Liver (tissue), 7 donors: ENCODE measurements at regions not wholly inside any gene's neighbourhood (a gene's known extent, or its start where the extent isn't known, plus 50 kb on each side); places are given as distances from the start of the nearest gene placed in this dataset.

ENCODE experiments used
- DNase-seq: peaks from one replicate; pipeline ENCODE4 v3.0.0-alpha.2; 2017; ENCODE audit warnings: low spot score
- H3K27ac ChIP-seq, 2 donors: one replicate each; pipeline ENCODE4 v1.7.0; 2013; ENCODE audit warnings: inconsistent platforms in 2 of 2, low read length in 2 of 2, control low read depth in 1 of 2, low read depth in 1 of 2, mild to moderate bottlenecking in 1 of 2
- H3K27me3 ChIP-seq, 4 donors: one replicate each; pipeline versions ENCODE4 v1.6.1 to v1.7.0; 2013; ENCODE audit warnings: low read length in 3 of 4, inconsistent platforms in 1 of 4, mild to moderate bottlenecking in 1 of 4, moderate library complexity in 1 of 4; ENCODE audit not compliant: control insufficient read depth in 4 of 4, insufficient read depth in 4 of 4
- H3K36me3 ChIP-seq, 4 donors: one replicate each; pipeline versions ENCODE4 v1.6.1 to v1.7.0; 2013; ENCODE audit warnings: low read length in 3 of 4, mild to moderate bottlenecking in 3 of 4, low read depth in 1 of 4, moderate library complexity in 1 of 4; ENCODE audit not compliant: control insufficient read depth in 4 of 4, insufficient read depth in 3 of 4
- H3K4me1 ChIP-seq, 4 donors: one replicate each; pipeline versions ENCODE4 v1.6.1 to v1.7.0; 2013; ENCODE audit warnings: low read length in 3 of 4, mild to moderate bottlenecking in 3 of 4, moderate library complexity in 1 of 4; ENCODE audit not compliant: control insufficient read depth in 4 of 4, insufficient read depth in 4 of 4
- H3K4me3 ChIP-seq, 3 donors: one replicate each; pipeline versions ENCODE4 v1.6.1 to v1.7.0; 2013; ENCODE audit warnings: low read length in 3 of 3, control low read depth in 1 of 3, low read depth in 1 of 3, mild to moderate bottlenecking in 1 of 3
- H3K9ac ChIP-seq, 2 donors: one replicate each; pipeline ENCODE4 v1.7.0; 2013; ENCODE audit warnings: low read length in 2 of 2, mild to moderate bottlenecking in 2 of 2, moderate library complexity in 2 of 2, control low read depth in 1 of 2, low read depth in 1 of 2
- H3K9me3 ChIP-seq, 4 donors: one replicate each; pipeline versions ENCODE4 v1.6.1 to v1.7.0; 2013; ENCODE audit warnings: low read length in 3 of 4; ENCODE audit not compliant: control insufficient read depth in 4 of 4
- ATF3 ChIP-seq: IDR thresholded peaks from 2 replicates; pipeline ENCODE4 v1.6.1; 2016; ENCODE audit warnings: antibody characterized with exemption
- EGR1 ChIP-seq, 2 donors: IDR thresholded peaks; 2 replicates each; pipeline ENCODE4 v1.6.1; 2016 to 2018; ENCODE audit warnings: antibody characterized with exemption in 2 of 2, low read depth in 2 of 2
- FOXA1 ChIP-seq: IDR thresholded peaks from 2 replicates; pipeline ENCODE4 v1.6.1; 2016; ENCODE audit warnings: antibody characterized with exemption
- FOXA2 ChIP-seq: IDR thresholded peaks from 2 replicates; pipeline ENCODE4 v1.6.1; 2016; ENCODE audit warnings: antibody characterized with exemption
- GABPA ChIP-seq, 2 donors: IDR thresholded peaks in 1 of 2; conservative IDR thresholded peaks in 1 of 2; 2 replicates each; pipeline ENCODE4 v1.6.1; 2016; ENCODE audit warnings: antibody characterized with exemption in 2 of 2, mild to moderate bottlenecking in 1 of 2, moderate library complexity in 1 of 2
- HNF4A ChIP-seq, 2 donors: conservative IDR thresholded peaks; 2 replicates each; pipeline ENCODE4 v1.6.1; 2016; ENCODE audit warnings: antibody characterized with exemption in 2 of 2, mild to moderate bottlenecking in 2 of 2
- HNF4G ChIP-seq: IDR thresholded peaks from 2 replicates; pipeline ENCODE4 v1.6.1; 2016; ENCODE audit warnings: antibody characterized with exemption
- JUND ChIP-seq, 2 donors: IDR thresholded peaks; 2 replicates each; pipeline ENCODE4 v1.6.1; 2016; ENCODE audit warnings: antibody characterized with exemption in 2 of 2
- MAX ChIP-seq: IDR thresholded peaks from 2 replicates; pipeline ENCODE4 v1.6.1; 2016; ENCODE audit warnings: antibody characterized with exemption
- NR2F2 ChIP-seq: IDR thresholded peaks from 2 replicates; pipeline ENCODE4 v1.6.1; 2016; ENCODE audit warnings: antibody characterized with exemption
- RAD21 ChIP-seq, 2 donors: IDR thresholded peaks; 2 replicates each; pipeline ENCODE4 v1.6.1; 2016; ENCODE audit warnings: antibody characterized with exemption in 2 of 2, mild to moderate bottlenecking in 2 of 2
- RXRA ChIP-seq, 2 donors: IDR thresholded peaks; 2 replicates each; pipeline ENCODE4 v1.6.1; 2017 to 2018; ENCODE audit warnings: antibody characterized with exemption in 2 of 2, mild to moderate bottlenecking in 1 of 2
- SP1 ChIP-seq: IDR thresholded peaks from 2 replicates; pipeline ENCODE4 v1.6.1; 2018; ENCODE audit warnings: antibody characterized with exemption, mild to moderate bottlenecking
- TAF1 ChIP-seq: conservative IDR thresholded peaks from 2 replicates; pipeline ENCODE4 v1.6.1; 2016; ENCODE audit warnings: antibody characterized with exemption, mild to moderate bottlenecking
- YY1 ChIP-seq: IDR thresholded peaks from 2 replicates; pipeline ENCODE4 v1.6.1; 2016; ENCODE audit warnings: antibody characterized with exemption, mild to moderate bottlenecking
- WGBS: extraction: QIAGEN DNeasy Blood & Tissue Kit; methylation state at CpG from one replicate; pipeline ENCODE4 v1.1.7; 2013; 5-methylcytosine and 5-hydroxymethylcytosine counted together
- TF ChIP-seq, protein P1 (sequence below): IDR thresholded peaks from 2 replicates; pipeline ENCODE4 v1.6.1; 2016; ENCODE audit warnings: antibody characterized with exemption
- TF ChIP-seq, protein P2 (sequence below): IDR thresholded peaks from 2 replicates; pipeline ENCODE4 v1.6.1; 2016; ENCODE audit warnings: antibody characterized with exemption, mild to moderate bottlenecking
- donor health status: healthy.
- donor health status: healthy.
- donor health status: healthy.
- donor health status: healthy.

- Histone ChIP-seq H3K9ac (no peak overlapping the region), H3K27ac (no peak overlapping the region), H3K4me1 (peaks cover 0 to 17% (median 8%) of the 10 kb centered on the region in 4 donors), H3K36me3 (no peaks in the 10 kb centered on the region), H3K9me3 (no peaks in the 10 kb centered on the region), H3K4me3 (no peak overlapping the region), H3K27me3 (no peaks in the 10 kb centered on the region)
- TF ChIP-seq JUND (IDR thresholded peaks at IDR 0.05) (no peak), GABPA (IDR thresholded peaks at IDR 0.05 in 1 of 2, conservative IDR thresholded peaks at IDR 0.05 in 1 of 2) (no peak), FOXA1 (no peak), EGR1 (IDR thresholded peaks at IDR 0.05; ENCODE audit: low read depth in 2 of 2) (no peak), HNF4G (no peak), FOXA2 (no peak), NR2F2 (no peak), RXRA (IDR thresholded peaks at IDR 0.05) (no peak), MAX (no peak), RAD21 (IDR thresholded peaks at IDR 0.05) (no peak), TAF1 (no peak), SP1 (no peak), HNF4A (conservative IDR thresholded peaks at IDR 0.05) (no peak), YY1 (no peak), ATF3 (no peak)
- TF ChIP-seq, protein P1, sequence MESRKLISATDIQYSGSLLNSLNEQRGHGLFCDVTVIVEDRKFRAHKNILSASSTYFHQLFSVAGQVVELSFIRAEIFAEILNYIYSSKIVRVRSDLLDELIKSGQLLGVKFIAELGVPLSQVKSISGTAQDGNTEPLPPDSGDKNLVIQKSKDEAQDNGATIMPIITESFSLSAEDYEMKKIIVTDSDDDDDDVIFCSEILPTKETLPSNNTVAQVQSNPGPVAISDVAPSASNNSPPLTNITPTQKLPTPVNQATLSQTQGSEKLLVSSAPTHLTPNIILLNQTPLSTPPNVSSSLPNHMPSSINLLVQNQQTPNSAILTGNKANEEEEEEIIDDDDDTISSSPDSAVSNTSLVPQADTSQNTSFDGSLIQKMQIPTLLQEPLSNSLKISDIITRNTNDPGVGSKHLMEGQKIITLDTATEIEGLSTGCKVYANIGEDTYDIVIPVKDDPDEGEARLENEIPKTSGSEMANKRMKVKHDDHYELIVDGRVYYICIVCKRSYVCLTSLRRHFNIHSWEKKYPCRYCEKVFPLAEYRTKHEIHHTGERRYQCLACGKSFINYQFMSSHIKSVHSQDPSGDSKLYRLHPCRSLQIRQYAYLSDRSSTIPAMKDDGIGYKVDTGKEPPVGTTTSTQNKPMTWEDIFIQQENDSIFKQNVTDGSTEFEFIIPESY = no peak
- TF ChIP-seq, protein P2, sequence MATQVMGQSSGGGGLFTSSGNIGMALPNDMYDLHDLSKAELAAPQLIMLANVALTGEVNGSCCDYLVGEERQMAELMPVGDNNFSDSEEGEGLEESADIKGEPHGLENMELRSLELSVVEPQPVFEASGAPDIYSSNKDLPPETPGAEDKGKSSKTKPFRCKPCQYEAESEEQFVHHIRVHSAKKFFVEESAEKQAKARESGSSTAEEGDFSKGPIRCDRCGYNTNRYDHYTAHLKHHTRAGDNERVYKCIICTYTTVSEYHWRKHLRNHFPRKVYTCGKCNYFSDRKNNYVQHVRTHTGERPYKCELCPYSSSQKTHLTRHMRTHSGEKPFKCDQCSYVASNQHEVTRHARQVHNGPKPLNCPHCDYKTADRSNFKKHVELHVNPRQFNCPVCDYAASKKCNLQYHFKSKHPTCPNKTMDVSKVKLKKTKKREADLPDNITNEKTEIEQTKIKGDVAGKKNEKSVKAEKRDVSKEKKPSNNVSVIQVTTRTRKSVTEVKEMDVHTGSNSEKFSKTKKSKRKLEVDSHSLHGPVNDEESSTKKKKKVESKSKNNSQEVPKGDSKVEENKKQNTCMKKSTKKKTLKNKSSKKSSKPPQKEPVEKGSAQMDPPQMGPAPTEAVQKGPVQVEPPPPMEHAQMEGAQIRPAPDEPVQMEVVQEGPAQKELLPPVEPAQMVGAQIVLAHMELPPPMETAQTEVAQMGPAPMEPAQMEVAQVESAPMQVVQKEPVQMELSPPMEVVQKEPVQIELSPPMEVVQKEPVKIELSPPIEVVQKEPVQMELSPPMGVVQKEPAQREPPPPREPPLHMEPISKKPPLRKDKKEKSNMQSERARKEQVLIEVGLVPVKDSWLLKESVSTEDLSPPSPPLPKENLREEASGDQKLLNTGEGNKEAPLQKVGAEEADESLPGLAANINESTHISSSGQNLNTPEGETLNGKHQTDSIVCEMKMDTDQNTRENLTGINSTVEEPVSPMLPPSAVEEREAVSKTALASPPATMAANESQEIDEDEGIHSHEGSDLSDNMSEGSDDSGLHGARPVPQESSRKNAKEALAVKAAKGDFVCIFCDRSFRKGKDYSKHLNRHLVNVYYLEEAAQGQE = no peak
- DNase-seq = no peak
- 87% methylated on average over 2 of the region's 2 CpGs for WGBS
Observed at GRCh38 chr5:52010454-52010853, 627.2 kb downstream of the ISL1 start.

- no peak overlapping the region for H3K27ac ChIP-seq
- H3K36me3 ChIP-seq = no peaks in the 10 kb centered on the region
- peaks cover 0 to 10% (median 3%) of the 10 kb centered on the region in 4 donors for H3K4me1 ChIP-seq
- H3K9ac ChIP-seq = no peak overlapping the region
- H3K9me3 ChIP-seq = no peaks in the 10 kb centered on the region
- no peak overlapping the region for H3K4me3 ChIP-seq
- TF ChIP-seq ATF3 (no peak), JUND (IDR thresholded peaks at IDR 0.05) (no peak), MAX (no peak), RXRA (IDR thresholded peaks at IDR 0.05) (no peak), YY1 (no peak), FOXA1 (no peak), GABPA (IDR thresholded peaks at IDR 0.05 in 1 of 2, conservative IDR thresholded peaks at IDR 0.05 in 1 of 2) (no peak), TAF1 (no peak), EGR1 (IDR thresholded peaks at IDR 0.05; ENCODE audit: low read depth in 2 of 2) (no peak), RAD21 (IDR thresholded peaks at IDR 0.05) (no peak), SP1 (no peak)
- TF ChIP-seq, protein P1 = no peak
- TF ChIP-seq, protein P2 = no peak
- 75% methylated on average over 1 of the region's 1 CpG for WGBS
- DNase-seq = no peak
- no peaks in the 10 kb centered on the region for H3K27me3 ChIP-seq
Observed at GRCh38 chr5:52013523-52013922, 630.3 kb downstream of the ISL1 start.
